NCI-H526 treated with DMSO at 0.1 percent for 48 hours (cell line): ENCODE measurements at regions not wholly inside any gene's neighbourhood (a gene's known extent, or its start where the extent isn't known, plus 50 kb on each side); places are given as distances from the start of the nearest gene placed in this dataset.
"Not testable (repeated sequence)": the region's sequence is repeated elsewhere in the genome, so short reads cannot be mapped to it uniquely, and the experiment has no call there.

Source experiments
- DNase-seq: peaks from one replicate; lab custom pipeline; 2025; lab: John Stamatoyannopoulos, UW

- no peak for DNase-seq
These were observed 56.4 kb upstream of the XIRP2 start for GRCh38 chr2:166831930-166832329.

- DNase-seq = no peak
These were observed 62.4 kb upstream of the XIRP2 start for GRCh38 chr2:166825914-166826313.

GRCh38 chr2:166814335-166814734 is 73.9 kb upstream of the XIRP2 start:
- DNase-seq = peak; percentile 24

- no peak for DNase-seq
These were observed 76.0 kb upstream of the XIRP2 start for GRCh38 chr2:166812166-166812891.

- no peak for DNase-seq
These were observed 82.5 kb upstream of the XIRP2 start for GRCh38 chr2:166805753-166806152.

- DNase-seq = no peak
These were observed 84.8 kb upstream of the XIRP2 start for GRCh38 chr2:166803373-166804000.

GRCh38 chr2:166802475-166802874 is 85.8 kb upstream of the XIRP2 start:
- no peak for DNase-seq

GRCh38 chr2:166792808-166793207 is 95.5 kb upstream of the XIRP2 start:
- DNase-seq = no peak

- no peak for DNase-seq
These were observed 101.6 kb upstream of the XIRP2 start for GRCh38 chr2:166786707-166787106.

GRCh38 chr2:166784296-166784946 is 103.9 kb upstream of the XIRP2 start:
- no peak for DNase-seq

GRCh38 chr2:166775176-166775575 is 113.1 kb upstream of the XIRP2 start:
- DNase-seq = no peak

GRCh38 chr2:166773308-166773949 is 114.9 kb upstream of the XIRP2 start:
- DNase-seq = no peak

- DNase-seq = no peak
These were observed 119.7 kb upstream of the XIRP2 start for GRCh38 chr2:166768393-166769123.

- not testable (repeated sequence) for DNase-seq
These were observed 121.4 kb upstream of the XIRP2 start for GRCh38 chr2:166766769-166767322.

- DNase-seq = no peak
These were observed 122.1 kb upstream of the XIRP2 start for GRCh38 chr2:166766220-166766619.

GRCh38 chr2:166765141-166765540 is 123.1 kb upstream of the XIRP2 start:
- no peak for DNase-seq

- no peak for DNase-seq
These were observed 123.6 kb upstream of the XIRP2 start for GRCh38 chr2:166764702-166765101.

- DNase-seq = no peak
These were observed 124.1 kb upstream of the XIRP2 start for GRCh38 chr2:166764216-166764615.

- no peak for DNase-seq
These were observed 125.5 kb upstream of the XIRP2 start for GRCh38 chr2:166762746-166763145.

GRCh38 chr2:166758956-166759355 is 129.3 kb upstream of the XIRP2 start:
- DNase-seq = no peak

GRCh38 chr2:166750624-166751023 is 137.7 kb upstream of the XIRP2 start:
- DNase-seq = no peak

GRCh38 chr2:166744117-166744516 is 144.2 kb upstream of the XIRP2 start:
- not testable (repeated sequence) for DNase-seq
